GM12874 (cell line): ENCODE measurements at regions not wholly inside any gene's neighbourhood (a gene's known extent, or its start where the extent isn't known, plus 50 kb on each side); places are given as distances from the start of the nearest gene placed in this dataset.

Experiments used
- TF ChIP-seq, protein P1 (sequence below): IDR thresholded peaks from 2 replicates; pipeline ENCODE4 v1.5.1; 2011; ENCODE audit warnings: low read depth, mild to moderate bottlenecking, control low read depth, low read length, moderate library complexity; ENCODE audit not compliant: insufficient read depth

DNA sequence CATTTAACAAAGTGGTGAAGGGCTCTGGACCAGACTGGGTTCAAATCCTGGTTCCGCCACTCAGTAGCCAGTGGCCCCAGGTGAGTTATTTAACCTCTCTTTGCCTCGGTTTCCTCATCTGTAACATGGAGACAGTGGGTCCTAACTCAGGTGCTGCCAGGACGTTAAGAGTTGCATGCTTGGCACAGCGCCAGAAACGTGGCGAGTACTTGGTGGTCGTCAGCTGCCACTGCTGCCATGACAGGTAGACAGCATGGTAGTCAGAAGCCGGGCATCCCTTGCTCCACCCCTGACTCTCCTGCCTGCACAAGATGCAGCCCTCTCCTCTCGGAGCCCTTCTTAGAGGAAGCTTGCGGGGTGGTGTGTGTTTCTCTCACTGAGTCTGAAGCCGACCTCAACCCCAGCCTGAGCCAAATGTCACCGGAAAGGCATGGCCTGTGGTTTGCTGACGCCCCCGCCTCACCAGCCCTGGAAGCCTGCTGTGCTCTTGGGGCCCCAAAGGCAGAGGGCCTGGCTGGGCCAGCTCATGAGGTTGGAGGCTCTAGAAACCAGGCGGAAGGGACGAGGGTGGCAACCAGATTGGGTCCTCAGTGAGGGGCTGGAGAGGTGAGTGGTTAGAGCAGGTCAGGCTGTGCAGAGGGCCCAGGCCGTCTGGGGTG is 160.8 kb upstream of the TLE3 start:
- TF ChIP-seq, protein P1, sequence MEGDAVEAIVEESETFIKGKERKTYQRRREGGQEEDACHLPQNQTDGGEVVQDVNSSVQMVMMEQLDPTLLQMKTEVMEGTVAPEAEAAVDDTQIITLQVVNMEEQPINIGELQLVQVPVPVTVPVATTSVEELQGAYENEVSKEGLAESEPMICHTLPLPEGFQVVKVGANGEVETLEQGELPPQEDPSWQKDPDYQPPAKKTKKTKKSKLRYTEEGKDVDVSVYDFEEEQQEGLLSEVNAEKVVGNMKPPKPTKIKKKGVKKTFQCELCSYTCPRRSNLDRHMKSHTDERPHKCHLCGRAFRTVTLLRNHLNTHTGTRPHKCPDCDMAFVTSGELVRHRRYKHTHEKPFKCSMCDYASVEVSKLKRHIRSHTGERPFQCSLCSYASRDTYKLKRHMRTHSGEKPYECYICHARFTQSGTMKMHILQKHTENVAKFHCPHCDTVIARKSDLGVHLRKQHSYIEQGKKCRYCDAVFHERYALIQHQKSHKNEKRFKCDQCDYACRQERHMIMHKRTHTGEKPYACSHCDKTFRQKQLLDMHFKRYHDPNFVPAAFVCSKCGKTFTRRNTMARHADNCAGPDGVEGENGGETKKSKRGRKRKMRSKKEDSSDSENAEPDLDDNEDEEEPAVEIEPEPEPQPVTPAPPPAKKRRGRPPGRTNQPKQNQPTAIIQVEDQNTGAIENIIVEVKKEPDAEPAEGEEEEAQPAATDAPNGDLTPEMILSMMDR: no peak

DNA sequence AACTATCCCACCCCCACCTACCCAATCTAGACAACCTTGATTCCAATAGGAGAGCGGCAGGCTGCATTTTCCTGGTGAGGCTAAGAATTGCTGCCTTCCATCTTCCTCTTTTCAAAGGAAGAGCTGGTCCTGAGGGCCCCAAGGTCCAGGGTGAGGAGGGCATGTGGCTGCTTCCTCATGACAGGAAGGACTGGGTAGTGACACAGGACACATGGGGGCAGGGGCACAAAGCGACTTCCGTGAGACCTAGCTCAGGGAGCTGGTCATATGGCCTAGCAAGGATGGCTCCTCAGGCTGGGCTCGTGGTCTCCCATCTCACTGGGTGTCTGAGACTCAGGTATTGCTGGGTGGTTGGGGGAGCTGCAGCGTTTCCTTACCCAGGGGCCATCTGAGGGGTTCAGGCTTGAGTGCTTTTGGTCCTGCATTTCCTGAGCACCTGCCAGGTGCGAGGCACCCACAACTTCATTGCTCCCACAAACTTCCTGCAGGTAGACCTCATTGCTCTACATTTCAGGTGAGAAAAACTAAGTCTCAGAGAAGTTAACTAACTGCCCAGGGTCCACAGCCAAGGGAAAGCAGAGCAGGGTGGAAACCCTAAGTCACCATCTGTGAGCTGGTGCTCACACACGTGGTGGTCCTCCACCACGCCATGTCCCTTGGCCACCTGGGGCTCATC is 160.0 kb upstream of the TLE3 start:
- TF ChIP-seq, protein P1: no peak

DNA sequence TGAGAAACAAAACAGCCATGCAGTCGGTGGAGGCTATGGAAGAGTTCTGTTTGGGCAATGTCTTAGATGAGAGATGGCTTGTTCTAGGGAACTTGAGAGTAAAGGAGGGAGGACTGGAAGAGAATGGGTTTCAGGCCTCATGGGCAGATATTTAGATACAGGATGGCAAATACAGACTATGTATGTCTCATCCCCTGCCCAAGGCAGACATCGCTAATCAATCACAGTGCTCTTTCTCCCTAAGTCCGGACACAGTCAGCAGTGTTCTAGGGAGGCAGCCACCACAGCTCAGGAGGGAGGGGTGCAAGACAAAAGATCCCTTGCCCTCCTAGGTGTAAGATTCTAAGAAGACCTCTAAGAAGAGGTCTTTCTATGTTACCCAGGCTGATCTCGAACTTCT is 159.3 kb upstream of the TLE3 start:
- TF ChIP-seq, protein P1: no peak

DNA sequence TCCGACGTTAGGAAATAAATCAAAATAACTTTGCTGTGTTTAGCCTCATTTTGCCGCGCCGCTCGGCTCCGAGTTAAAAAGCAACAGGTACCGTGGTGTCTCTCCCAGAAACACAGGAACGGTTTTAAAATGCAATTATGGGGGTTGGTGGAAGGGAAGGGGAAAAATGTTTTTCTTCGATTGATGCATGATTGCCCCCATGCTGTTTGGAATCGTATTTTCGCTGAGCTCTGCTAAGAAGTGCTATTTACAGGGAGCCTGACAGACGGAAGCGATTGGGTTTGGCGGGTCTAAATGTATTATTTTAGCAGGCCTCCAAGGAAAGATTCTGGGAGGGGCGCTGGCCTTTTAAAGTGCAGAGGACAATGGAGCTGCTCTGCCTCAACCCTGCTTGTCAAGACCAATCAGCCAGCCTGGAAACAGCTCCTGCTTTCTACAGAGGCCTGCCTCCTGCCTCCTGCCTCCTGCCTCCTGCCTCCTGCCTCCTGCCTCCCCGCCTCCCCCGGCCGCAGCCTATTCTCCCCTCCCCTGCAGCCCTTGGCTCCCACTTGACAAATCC is 156.7 kb upstream of the TLE3 start:
- TF ChIP-seq, protein P1: no peak

DNA sequence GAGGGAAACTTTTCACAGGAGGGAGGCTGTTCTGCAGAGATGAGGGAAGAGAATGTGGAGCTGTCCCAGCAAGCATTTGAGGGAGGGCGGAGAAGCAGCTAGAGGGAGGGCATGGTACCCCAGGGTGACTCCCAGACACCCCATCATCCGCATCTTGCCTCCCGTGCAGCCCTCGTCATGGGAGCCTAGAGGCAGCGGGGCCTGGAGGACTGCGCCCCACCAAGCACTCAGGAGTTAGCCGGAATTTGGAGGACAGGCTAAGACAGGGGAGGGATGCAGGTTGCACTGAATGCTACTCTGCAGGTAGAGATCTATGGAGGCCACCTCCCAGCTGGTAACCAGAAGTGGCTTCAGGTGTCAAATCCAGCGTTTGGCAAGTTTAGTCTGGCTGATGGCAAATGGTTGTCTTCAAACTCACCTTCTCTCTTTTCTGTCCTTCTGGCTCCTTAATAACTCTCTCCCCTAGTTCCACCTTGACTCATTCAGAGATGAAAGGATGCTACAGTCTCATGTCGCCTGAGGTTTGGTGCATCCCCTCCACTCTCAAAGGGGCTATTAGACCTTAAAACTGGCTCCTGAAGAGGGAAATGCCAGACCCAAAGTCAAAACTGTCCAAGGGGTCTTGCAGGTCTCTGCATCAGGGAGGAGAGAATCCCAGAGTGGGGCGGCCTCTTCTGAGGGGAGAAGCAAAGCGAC is 155.9 kb upstream of the TLE3 start:
- TF ChIP-seq, protein P1: no peak

DNA sequence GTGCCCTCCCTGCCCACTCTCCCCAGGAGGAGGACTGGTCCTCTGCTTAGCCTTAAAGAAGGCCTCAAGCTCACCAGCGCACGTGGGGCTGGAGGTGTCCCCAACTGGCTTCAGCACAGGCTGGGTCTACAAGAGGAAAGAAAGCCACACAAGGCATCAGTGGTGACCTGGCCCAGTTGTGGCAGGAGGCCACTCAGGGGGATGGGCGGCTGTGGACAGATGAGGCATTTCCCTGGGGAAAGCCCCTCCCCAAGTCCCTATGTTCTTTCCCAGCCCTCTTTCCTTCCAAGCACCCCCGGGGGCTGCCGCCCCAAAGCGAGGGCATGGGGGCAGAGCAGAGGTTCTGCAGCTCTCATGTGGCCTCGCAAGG is 155.2 kb upstream of the TLE3 start:
- TF ChIP-seq, protein P1: no peak
